Neural cell (in vitro differentiated cells): ENCODE measurements at regions not wholly inside any gene's neighbourhood (a gene's known extent, or its start where the extent isn't known, plus 50 kb on each side); places are given as distances from the start of the nearest gene placed in this dataset.

Source experiments
- EP300 ChIP-seq: fragments of 450-650 bp; conservative IDR thresholded peaks from 2 replicates; pipeline ENCODE4 v1.6.1; 2014; ENCODE audit warnings: antibody characterized with exemption, mild to moderate bottlenecking, moderate library complexity; ENCODE audit not compliant: poor library complexity, severe bottlenecking
- EZH2 ChIP-seq: fragments of 200-600, 300-800 bp; shearing (Covaris generic), sonication (generic); IDR thresholded peaks from 2 replicates; pipeline ENCODE4 v1.6.1; 2014; ENCODE audit warnings: antibody characterized with exemption, low read length, borderline replicate concordance, mild to moderate bottlenecking; ENCODE audit not compliant: insufficient read depth, poor library complexity, severe bottlenecking
- MXI1 ChIP-seq: fragments of 450-650 bp; conservative IDR thresholded peaks from 2 replicates; pipeline ENCODE4 v1.6.1; 2014; ENCODE audit warnings: antibody characterized with exemption, mild to moderate bottlenecking; ENCODE audit not compliant: poor library complexity, severe bottlenecking
- POLR2AphosphoS5 ChIP-seq: IDR thresholded peaks from 2 replicates; pipeline ENCODE4 v1.6.1; 2012
- RAD21 ChIP-seq: fragments of 450-650 bp; conservative IDR thresholded peaks from 2 replicates; pipeline ENCODE4 v1.6.1; 2014; ENCODE audit warnings: antibody characterized with exemption, mild to moderate bottlenecking, moderate library complexity
- TAF1 ChIP-seq: IDR thresholded peaks from 2 replicates; pipeline ENCODE4 v1.6.1; 2012; ENCODE audit warnings: low read depth
- TF ChIP-seq, protein P1 (sequence below): fragments of 450-650 bp; IDR thresholded peaks from 2 replicates; pipeline ENCODE4 v1.5.1; 2014; ENCODE audit warnings: antibody characterized with exemption, mild to moderate bottlenecking, moderate library complexity; ENCODE audit not compliant: poor library complexity, severe bottlenecking
- TF ChIP-seq, protein P2 (sequence below): IDR thresholded peaks from 2 replicates; pipeline ENCODE4 v1.6.1; 2012; ENCODE audit warnings: borderline replicate concordance

DNA sequence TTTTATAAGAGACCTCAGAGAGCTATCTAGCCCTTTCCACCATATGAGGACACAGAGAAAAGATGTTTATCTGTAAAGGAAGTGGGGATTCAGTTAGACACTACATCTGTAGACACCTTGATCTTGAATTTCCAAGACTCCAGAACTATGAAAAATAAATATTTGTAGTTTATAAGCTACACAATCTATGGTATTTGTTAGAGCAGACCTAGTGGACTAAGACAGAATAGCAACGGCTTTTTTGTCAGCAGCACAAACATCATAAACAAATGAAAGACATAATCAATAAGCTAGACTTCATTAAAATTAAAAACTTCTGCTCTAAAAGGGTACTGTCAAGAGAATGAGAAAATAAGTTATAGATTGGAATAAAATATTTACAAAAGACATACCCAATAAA lies 810.1 kb downstream of the FSCB start:
- TF ChIP-seq, protein P1, sequence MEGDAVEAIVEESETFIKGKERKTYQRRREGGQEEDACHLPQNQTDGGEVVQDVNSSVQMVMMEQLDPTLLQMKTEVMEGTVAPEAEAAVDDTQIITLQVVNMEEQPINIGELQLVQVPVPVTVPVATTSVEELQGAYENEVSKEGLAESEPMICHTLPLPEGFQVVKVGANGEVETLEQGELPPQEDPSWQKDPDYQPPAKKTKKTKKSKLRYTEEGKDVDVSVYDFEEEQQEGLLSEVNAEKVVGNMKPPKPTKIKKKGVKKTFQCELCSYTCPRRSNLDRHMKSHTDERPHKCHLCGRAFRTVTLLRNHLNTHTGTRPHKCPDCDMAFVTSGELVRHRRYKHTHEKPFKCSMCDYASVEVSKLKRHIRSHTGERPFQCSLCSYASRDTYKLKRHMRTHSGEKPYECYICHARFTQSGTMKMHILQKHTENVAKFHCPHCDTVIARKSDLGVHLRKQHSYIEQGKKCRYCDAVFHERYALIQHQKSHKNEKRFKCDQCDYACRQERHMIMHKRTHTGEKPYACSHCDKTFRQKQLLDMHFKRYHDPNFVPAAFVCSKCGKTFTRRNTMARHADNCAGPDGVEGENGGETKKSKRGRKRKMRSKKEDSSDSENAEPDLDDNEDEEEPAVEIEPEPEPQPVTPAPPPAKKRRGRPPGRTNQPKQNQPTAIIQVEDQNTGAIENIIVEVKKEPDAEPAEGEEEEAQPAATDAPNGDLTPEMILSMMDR, result no peak
- TF ChIP-seq RAD21 (no peak), TAF1 (no peak), EP300 (no peak), MXI1 (no peak), EZH2 (no peak), POLR2AphosphoS5 (no peak)
- TF ChIP-seq, protein P2, sequence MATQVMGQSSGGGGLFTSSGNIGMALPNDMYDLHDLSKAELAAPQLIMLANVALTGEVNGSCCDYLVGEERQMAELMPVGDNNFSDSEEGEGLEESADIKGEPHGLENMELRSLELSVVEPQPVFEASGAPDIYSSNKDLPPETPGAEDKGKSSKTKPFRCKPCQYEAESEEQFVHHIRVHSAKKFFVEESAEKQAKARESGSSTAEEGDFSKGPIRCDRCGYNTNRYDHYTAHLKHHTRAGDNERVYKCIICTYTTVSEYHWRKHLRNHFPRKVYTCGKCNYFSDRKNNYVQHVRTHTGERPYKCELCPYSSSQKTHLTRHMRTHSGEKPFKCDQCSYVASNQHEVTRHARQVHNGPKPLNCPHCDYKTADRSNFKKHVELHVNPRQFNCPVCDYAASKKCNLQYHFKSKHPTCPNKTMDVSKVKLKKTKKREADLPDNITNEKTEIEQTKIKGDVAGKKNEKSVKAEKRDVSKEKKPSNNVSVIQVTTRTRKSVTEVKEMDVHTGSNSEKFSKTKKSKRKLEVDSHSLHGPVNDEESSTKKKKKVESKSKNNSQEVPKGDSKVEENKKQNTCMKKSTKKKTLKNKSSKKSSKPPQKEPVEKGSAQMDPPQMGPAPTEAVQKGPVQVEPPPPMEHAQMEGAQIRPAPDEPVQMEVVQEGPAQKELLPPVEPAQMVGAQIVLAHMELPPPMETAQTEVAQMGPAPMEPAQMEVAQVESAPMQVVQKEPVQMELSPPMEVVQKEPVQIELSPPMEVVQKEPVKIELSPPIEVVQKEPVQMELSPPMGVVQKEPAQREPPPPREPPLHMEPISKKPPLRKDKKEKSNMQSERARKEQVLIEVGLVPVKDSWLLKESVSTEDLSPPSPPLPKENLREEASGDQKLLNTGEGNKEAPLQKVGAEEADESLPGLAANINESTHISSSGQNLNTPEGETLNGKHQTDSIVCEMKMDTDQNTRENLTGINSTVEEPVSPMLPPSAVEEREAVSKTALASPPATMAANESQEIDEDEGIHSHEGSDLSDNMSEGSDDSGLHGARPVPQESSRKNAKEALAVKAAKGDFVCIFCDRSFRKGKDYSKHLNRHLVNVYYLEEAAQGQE, result no peak
